GM10248 (cell line): ENCODE measurements at regions not wholly inside any gene's neighbourhood (a gene's known extent, or its start where the extent isn't known, plus 50 kb on each side); places are given as distances from the start of the nearest gene placed in this dataset.

Source experiments
- CTCF ChIA-PET: fragments of 300-600 bp; sonication (Branson Sonifier 250); formaldehyde crosslinking; extraction: SDS; loops from one replicate; lab custom pipeline; 2021; ENCODE audit warnings: antibody characterized with exemption; lab: Yijun Ruan, JAX
- POLR2A ChIA-PET: fragments of 350-650 bp; sonication (Branson Sonifier 250); formaldehyde crosslinking; extraction: SDS; loops from one replicate; lab custom pipeline; 2020; ENCODE audit warnings: antibody characterized with exemption; lab: Yijun Ruan, JAX
- DNase-seq: peaks from one replicate; pipeline ENCODE4 v3.0.0; 2012; ENCODE audit errors: extremely low spot score
- CTCF ChIP-seq: IDR thresholded peaks from 2 replicates; pipeline ENCODE4 v1.5.1; 2012; ENCODE audit warnings: mild to moderate bottlenecking, low read depth; ENCODE audit errors: extremely low read depth, missing control alignments, control extremely low read depth

- no peak for DNase-seq
- CTCF ChIA-PET: interaction anchor here (1.2 to 1.3 kb wide), 2 partner anchors 11 to 19 kb away, joined by 3 to 4 read pairs; no protein-coding TSS in a partner anchor
These were observed 80.3 kb downstream of the UFM1 start for GRCh38 chr13:38429916-38430315.

DNA sequence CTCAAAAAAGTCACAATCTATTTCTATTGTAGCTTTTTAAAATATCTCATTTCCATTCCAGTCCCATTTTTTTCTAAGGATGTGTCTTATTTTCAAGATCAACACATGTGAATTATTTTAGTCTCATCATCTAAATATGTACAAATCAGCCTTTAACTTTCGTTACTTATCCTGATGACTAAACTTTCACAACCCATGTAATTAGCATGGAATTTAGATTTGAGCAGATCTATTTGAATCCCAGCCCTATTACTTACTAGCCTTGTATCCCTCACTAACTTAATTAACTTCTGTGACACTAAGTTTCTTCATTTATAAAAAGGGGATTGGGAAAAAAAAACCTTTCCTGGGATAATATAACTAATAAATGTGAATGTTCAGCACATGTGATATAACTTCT, 81.1 kb downstream of the UFM1 start:
- ChIA-PET CTCF (interaction anchor here (1.2 to 1.5 kb wide), 3 partner anchors 11 to 19 kb away, joined by 3 to 4 read pairs (median 3); no protein-coding TSS in a partner anchor), POLR2A (no interaction called here)
- TF ChIP-seq CTCF: no peak
- no peak for DNase-seq

More at GRCh38 chr13:38429916-38430315, 80.3 kb downstream of the UFM1 start:
- TF ChIP-seq CTCF: no peak
- POLR2A ChIA-PET: no interaction called here

GRCh38 chr13:38440666-38441065, 91.0 kb downstream of the UFM1 start:
- DNase-seq: no peak
- ChIA-PET POLR2A (no interaction called here), CTCF (no interaction called here)
- TF ChIP-seq CTCF: no peak

DNA sequence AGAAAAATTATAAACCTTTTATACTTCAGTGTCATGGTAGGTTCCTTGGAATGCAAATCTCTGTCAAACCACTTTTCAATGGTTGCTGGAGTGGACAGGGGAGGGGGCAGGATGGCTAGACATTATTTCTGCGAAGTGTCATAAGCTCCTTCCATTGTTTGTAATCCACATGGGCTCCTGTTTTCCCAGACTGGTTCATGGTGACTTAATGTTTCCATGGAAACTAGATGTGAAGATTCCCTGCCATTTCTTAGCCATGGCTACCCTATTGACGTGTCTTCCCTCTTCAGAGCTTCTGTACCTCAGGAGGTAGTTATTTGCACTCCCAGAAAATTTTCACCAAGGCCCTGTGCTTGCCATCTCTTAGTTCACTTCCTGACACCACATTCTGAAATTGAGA, 95.3 kb downstream of the UFM1 start:
- ChIA-PET CTCF (interaction anchor here (1.1 to 2.4 kb wide), 3 partner anchors 9 to 15 kb away, joined by 3 to 6 read pairs (median 5); no protein-coding TSS in a partner anchor), POLR2A (no interaction called here)
- no peak for DNase-seq
- no peak for TF ChIP-seq CTCF

DNA sequence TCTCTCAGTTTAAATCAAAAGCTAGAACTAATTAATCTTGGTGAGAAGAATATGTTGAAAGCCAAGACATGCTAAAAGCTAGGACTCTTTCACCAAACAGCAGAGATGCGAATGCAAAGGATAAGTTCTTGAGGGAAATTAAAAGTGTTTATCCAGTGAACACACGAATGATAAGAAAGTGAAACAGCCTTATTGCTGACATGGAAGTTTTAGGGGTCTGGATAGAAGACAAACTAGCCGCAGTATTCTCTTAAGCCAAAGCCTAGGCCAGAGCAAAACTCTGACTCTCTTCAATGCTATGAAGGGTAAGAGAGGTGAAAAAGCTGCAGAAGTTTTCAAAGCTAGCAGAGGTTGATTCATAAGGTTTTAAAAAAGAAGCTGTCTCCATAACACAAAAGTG, 103.0 kb downstream of the UFM1 start:
- no peak for DNase-seq
- no peak for TF ChIP-seq CTCF
- POLR2A ChIA-PET: no interaction called here
- CTCF ChIA-PET: no interaction called here

DNA sequence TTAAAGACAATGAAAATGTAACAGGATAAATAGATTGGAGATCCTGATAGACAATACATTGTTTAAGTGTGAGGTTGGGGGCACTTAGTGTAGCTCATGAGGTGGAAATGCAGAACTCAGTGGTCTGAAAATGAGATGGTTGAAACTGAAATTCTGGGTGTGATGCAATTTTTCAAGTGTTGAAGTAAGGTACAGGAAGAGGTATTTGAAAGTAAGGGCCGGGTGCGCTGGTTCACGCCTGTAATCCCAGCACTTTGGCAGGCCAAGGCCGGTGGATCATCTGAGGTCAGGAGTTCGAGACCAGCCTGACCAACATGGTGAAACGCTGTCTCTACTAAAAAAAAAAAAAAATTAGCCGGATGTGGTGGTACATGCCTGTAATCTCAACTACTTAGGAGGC, 113.0 kb downstream of the UFM1 start:
- ChIA-PET POLR2A (no interaction called here), CTCF (no interaction called here)
- DNase-seq: no peak
- TF ChIP-seq CTCF: no peak
